Thyroid gland (tissue), 4 donors: ENCODE measurements at regions not wholly inside any gene's neighbourhood (a gene's known extent, or its start where the extent isn't known, plus 50 kb on each side); places are given as distances from the start of the nearest gene placed in this dataset.

Source experiments
- DNase-seq, 2 donors: peaks; one replicate each; pipeline ENCODE4 v3.0.0-alpha.2; 2019
- H3K27ac ChIP-seq, 3 donors: fragments of 200-600 bp; sonication (generic); 1 replicate in 2 of 3; 2 replicates in 1 of 3; pipeline ENCODE4 v1.5.1; 2016 to 2019; ENCODE audit warnings: mild to moderate bottlenecking in 1 of 3, moderate library complexity in 1 of 3
- H3K27me3 ChIP-seq: fragments of 200-600 bp; sonication (generic); one replicate; pipeline ENCODE4 v1.5.1; 2019
- H3K36me3 ChIP-seq, 2 donors: fragments of 200-600 bp; sonication (generic); one replicate each; pipeline ENCODE4 v1.5.1; 2016 to 2019
- H3K4me1 ChIP-seq, 2 donors: fragments of 200-600 bp; sonication (generic); one replicate each; pipeline ENCODE4 v1.5.1; 2017 to 2019
- H3K4me3 ChIP-seq, 3 donors: fragments of 200-600 bp; sonication (generic); replicated peaks in 1 of 3; 1 replicate in 2 of 3; 2 replicates in 1 of 3; pipeline ENCODE4 v1.5.1; 2016; ENCODE audit warnings: mild to moderate bottlenecking in 1 of 3
- H3K9me3 ChIP-seq: fragments of 200-600 bp; sonication (generic); one replicate; pipeline ENCODE4 v1.5.1; 2017
- CTCF ChIP-seq, 6 experiments: fragments of 200-600 bp in 3 of 6; fragments of 450-650 bp in 3 of 6; sonication (generic) in 3 of 6; IDR thresholded peaks; one replicate each; pipeline ENCODE4 v1.5.1; 2016 to 2019; ENCODE audit warnings: antibody characterized with exemption in 6 of 6, mild to moderate bottlenecking in 2 of 6, inconsistent platforms in 1 of 6, moderate library complexity in 1 of 6
- POLR2A ChIP-seq, 2 donors: fragments of 450-650 bp; IDR thresholded peaks; one replicate each; pipeline ENCODE4 v1.6.1; 2017; ENCODE audit warnings: antibody characterized with exemption in 2 of 2, mild to moderate bottlenecking in 2 of 2, moderate library complexity in 1 of 2
- WGBS, 2 donors: methylation state at CpG; one replicate each; pipeline ENCODE4 v1.1.5; 2017; 5-methylcytosine and 5-hydroxymethylcytosine counted together
- intact Hi-C: fragments of 100-400 bp; cut with DNase I; formaldehyde crosslinking; loops from one replicate; pipeline ENCODE4 v1.15.1; 2023

GRCh38 chr12:17695495-17695894 lies 394.5 kb downstream of the RERGL start:
- H3K9me3 ChIP-seq: no peaks in the 10 kb centered on the region
- WGBS, 2 donors: 69 to 82% methylated on average over 9 of the region's 9 CpGs
- H3K4me1 ChIP-seq: no peaks in the 10 kb centered on the region
- intact Hi-C loops: no loop called here
- no peaks in the 10 kb centered on the region for H3K36me3 ChIP-seq
- H3K4me3 ChIP-seq: no peak overlapping the region
- TF ChIP-seq POLR2A (IDR thresholded peaks at IDR 0.05) (no peak), CTCF (IDR thresholded peaks at IDR 0.05) (no peak)
- DNase-seq: no peak
- H3K27me3 ChIP-seq: no peaks in the 10 kb centered on the region
- no peak overlapping the region for H3K27ac ChIP-seq

- no peak for DNase-seq
- intact Hi-C loops: no loop called here
- no peaks in the 10 kb centered on the region for H3K36me3 ChIP-seq
- WGBS, 2 donors: 90 to 91% methylated on average over 2 of the region's 2 CpGs
- H3K27me3 ChIP-seq: no peaks in the 10 kb centered on the region
- H3K27ac ChIP-seq: no peak overlapping the region
- TF ChIP-seq POLR2A (IDR thresholded peaks at IDR 0.05) (no peak), CTCF (IDR thresholded peaks at IDR 0.05) (no peak)
- no peaks in the 10 kb centered on the region for H3K9me3 ChIP-seq
- H3K4me1 ChIP-seq: no peaks in the 10 kb centered on the region
- H3K4me3 ChIP-seq: no peak overlapping the region
These were observed 398.6 kb downstream of the RERGL start for GRCh38 chr12:17691369-17691768.

- intact Hi-C loops: no loop called here
- no peak overlapping the region for H3K27ac ChIP-seq
These were observed 409.8 kb downstream of the RERGL start for GRCh38 chr12:17680220-17680619.

GRCh38 chr12:17666641-17667324 lies 423.2 kb downstream of the RERGL start:
- no peak for TF ChIP-seq POLR2A (IDR thresholded peaks at IDR 0.05)
- no peak for TF ChIP-seq CTCF (IDR thresholded peaks at IDR 0.05)
- Histone ChIP-seq H3K27me3 (no peaks in the 10 kb centered on the region), H3K4me1 (no peaks in the 10 kb centered on the region), H3K27ac (no peak overlapping the region), H3K4me3 (no peak overlapping the region), H3K36me3 (no peaks in the 10 kb centered on the region), H3K9me3 (no peaks in the 10 kb centered on the region)
- 88 to 94% methylated on average over 8 to 10 of the region's 10 CpGs for WGBS, 2 donors
- DNase-seq: no peak
- intact Hi-C loops: no loop called here

More at GRCh38 chr12:17680220-17680619, 409.8 kb downstream of the RERGL start:
- 27 to 32% methylated on average over 2 of the region's 2 CpGs for WGBS, 2 donors
- TF ChIP-seq POLR2A (IDR thresholded peaks at IDR 0.05): no peak
- TF ChIP-seq CTCF (IDR thresholded peaks at IDR 0.05): no peak
- H3K9me3 ChIP-seq: no peaks in the 10 kb centered on the region
- H3K4me1 ChIP-seq: no peaks in the 10 kb centered on the region
- no peak overlapping the region for H3K4me3 ChIP-seq
- no peak for DNase-seq
- H3K36me3 ChIP-seq: no peaks in the 10 kb centered on the region
- H3K27me3 ChIP-seq: no peaks in the 10 kb centered on the region

GRCh38 chr12:17665839-17666238 lies 424.2 kb downstream of the RERGL start:
- H3K27me3 ChIP-seq: no peaks in the 10 kb centered on the region
- intact Hi-C loops: no loop called here
- H3K36me3 ChIP-seq: no peaks in the 10 kb centered on the region
- WGBS, 2 donors: 84 to 91% methylated on average over 5 to 7 of the region's 9 CpGs
- H3K4me1 ChIP-seq: no peaks in the 10 kb centered on the region
- TF ChIP-seq CTCF (IDR thresholded peaks at IDR 0.05) (no peak), POLR2A (IDR thresholded peaks at IDR 0.05) (no peak)
- no peak overlapping the region for H3K27ac ChIP-seq
- DNase-seq: no peak
- H3K4me3 ChIP-seq: no peak overlapping the region
- no peaks in the 10 kb centered on the region for H3K9me3 ChIP-seq
